ENCODE measurements at regions not wholly inside any gene's neighbourhood (a gene's known extent, or its start where the extent isn't known, plus 50 kb on each side); places are given as distances from the start of the nearest gene placed in this dataset.

GRCh38 chr9:87139099-87139730 lies 191.9 kb upstream of the GAS1 start:
- no peak overlapping the region for H3K27ac Mint-ChIP-seq
- peaks cover 19% of the 10 kb centered on the region for H3K27me3 Mint-ChIP-seq
- POLR2A ChIA-PET, result no interaction called here
- no peaks in the 10 kb centered on the region for H3K36me3 Mint-ChIP-seq (ENCODE audit: low read depth)
- ATAC-seq, result no peak
- no peak for TF ChIP-seq CTCF (IDR thresholded peaks at IDR 0.05)
- CTCF ChIA-PET, result no interaction called here
- no peaks in the 10 kb centered on the region for H3K4me1 Mint-ChIP-seq (ENCODE audit: low read depth)
- intact Hi-C loops (cut with micrococcal nuclease), result no loop called here
- H3K4me3 Mint-ChIP-seq, result no peak overlapping the region
- no peak for DNase-seq
- no peaks in the 10 kb centered on the region for H3K9me3 Mint-ChIP-seq

GRCh38 chr9:87140142-87140541 lies 192.8 kb upstream of the GAS1 start:
- POLR2A ChIA-PET, result no interaction called here
- Mint-ChIP-seq H3K9me3 (no peaks in the 10 kb centered on the region), H3K4me1 (ENCODE audit: low read depth) (no peaks in the 10 kb centered on the region), H3K36me3 (ENCODE audit: low read depth) (no peaks in the 10 kb centered on the region), H3K4me3 (no peak overlapping the region), H3K27me3 (peaks cover 20% of the 10 kb centered on the region), H3K27ac (no peak overlapping the region)
- ATAC-seq, result no peak
- CTCF ChIA-PET, result no interaction called here
- DNase-seq, result no peak
- TF ChIP-seq CTCF (IDR thresholded peaks at IDR 0.05), result no peak
- intact Hi-C loops (cut with micrococcal nuclease), result no loop called here

GRCh38 chr9:87140605-87141109 lies 193.4 kb upstream of the GAS1 start:
- no peak for ATAC-seq
- Mint-ChIP-seq H3K9me3 (no peaks in the 10 kb centered on the region), H3K27ac (no peak overlapping the region), H3K4me1 (ENCODE audit: low read depth) (no peaks in the 10 kb centered on the region), H3K4me3 (no peak overlapping the region), H3K27me3 (peaks cover 20% of the 10 kb centered on the region), H3K36me3 (ENCODE audit: low read depth) (no peaks in the 10 kb centered on the region)
- POLR2A ChIA-PET, result no interaction called here
- CTCF ChIA-PET, result no interaction called here
- no peak for DNase-seq
- intact Hi-C loops (cut with micrococcal nuclease), result no loop called here
- no peak for TF ChIP-seq CTCF (IDR thresholded peaks at IDR 0.05)

GRCh38 chr9:87141124-87141523 lies 193.8 kb upstream of the GAS1 start:
- ChIA-PET CTCF (no interaction called here), POLR2A (no interaction called here)
- Mint-ChIP-seq H3K4me3 (no peak overlapping the region), H3K4me1 (ENCODE audit: low read depth) (no peaks in the 10 kb centered on the region), H3K9me3 (no peaks in the 10 kb centered on the region), H3K36me3 (ENCODE audit: low read depth) (no peaks in the 10 kb centered on the region), H3K27ac (no peak overlapping the region), H3K27me3 (peaks cover 20% of the 10 kb centered on the region)
- intact Hi-C loops (cut with micrococcal nuclease), result no loop called here
- ATAC-seq (no peak), DNase-seq (no peak)
- TF ChIP-seq CTCF (IDR thresholded peaks at IDR 0.05), result no peak

- DNase-seq (no peak), ATAC-seq (no peak)
- CTCF ChIA-PET, result no interaction called here
- TF ChIP-seq CTCF (IDR thresholded peaks at IDR 0.05), result no peak
- Mint-ChIP-seq H3K4me1 (ENCODE audit: low read depth) (peaks cover 4% of the 10 kb centered on the region), H3K27me3 (peaks cover 38% of the 10 kb centered on the region), H3K4me3 (no peak overlapping the region), H3K9me3 (no peaks in the 10 kb centered on the region), H3K27ac (no peak overlapping the region), H3K36me3 (ENCODE audit: low read depth) (no peaks in the 10 kb centered on the region)
- intact Hi-C loops (cut with micrococcal nuclease), result no loop called here
- POLR2A ChIA-PET, result interaction anchor here (0.6 kb wide), 1 partner anchor 589 kb away, joined by 3 read pairs; no protein-coding TSS in a partner anchor
These were observed 199.6 kb upstream of the GAS1 start for GRCh38 chr9:87146933-87147332.

All from activated CD8-positive, alpha-beta T cell treated with anti-CD3 and anti-CD28 coated beads for 36 hours (primary cell).